Keratinocyte (primary cell): ENCODE measurements at regions not wholly inside any gene's neighbourhood (a gene's known extent, or its start where the extent isn't known, plus 50 kb on each side); places are given as distances from the start of the nearest gene placed in this dataset.

Experiments used
- CTCF ChIP-seq, 3 experiments: IDR thresholded peaks in 1 of 3; conservative IDR thresholded peaks in 1 of 3; optimal IDR thresholded peaks in 1 of 3; 2 replicates in 2 of 3; 3 replicates in 1 of 3; pipeline versions ENCODE3 to v1.5.1; 2011; ENCODE audit warnings: low read length in 3 of 3, mild to moderate bottlenecking in 3 of 3, moderate library complexity in 2 of 3, control low read depth in 1 of 3, inconsistent platforms in 1 of 3; ENCODE audit not compliant: insufficient read depth in 2 of 3; ENCODE audit errors: extremely low read depth in 1 of 3
- EZH2 ChIP-seq: IDR thresholded peaks from one replicate; pipeline ENCODE4 v1.6.1; 2012; ENCODE audit warnings: inconsistent platforms, mild to moderate bottlenecking, low read length, moderate library complexity

GRCh38 chr11:37812281-37812880, 1214.3 kb upstream of the RAG2 start:
- TF ChIP-seq CTCF (optimal IDR thresholded peaks at IDR 0.05 in 1 of 3, IDR thresholded peaks at IDR 0.05 in 1 of 3, conservative IDR thresholded peaks at IDR 0.05 in 1 of 3; ENCODE audit: extremely low read depth in 1 of 3, insufficient read depth in 2 of 3, low read length in 3 of 3) (no peak), EZH2 (no peak)
